GM19463 (cell line): ENCODE measurements at regions not wholly inside any gene's neighbourhood (a gene's known extent, or its start where the extent isn't known, plus 50 kb on each side); places are given as distances from the start of the nearest gene placed in this dataset.

Source experiments
- ATAC-seq: cut with Tn5 transposase; IDR thresholded peaks from one replicate; pipeline ENCODE4 v1.9.1; 2021; ENCODE audit warnings: mild to moderate bottlenecking, moderate library complexity; ENCODE audit not compliant: unreplicated experiment

DNA sequence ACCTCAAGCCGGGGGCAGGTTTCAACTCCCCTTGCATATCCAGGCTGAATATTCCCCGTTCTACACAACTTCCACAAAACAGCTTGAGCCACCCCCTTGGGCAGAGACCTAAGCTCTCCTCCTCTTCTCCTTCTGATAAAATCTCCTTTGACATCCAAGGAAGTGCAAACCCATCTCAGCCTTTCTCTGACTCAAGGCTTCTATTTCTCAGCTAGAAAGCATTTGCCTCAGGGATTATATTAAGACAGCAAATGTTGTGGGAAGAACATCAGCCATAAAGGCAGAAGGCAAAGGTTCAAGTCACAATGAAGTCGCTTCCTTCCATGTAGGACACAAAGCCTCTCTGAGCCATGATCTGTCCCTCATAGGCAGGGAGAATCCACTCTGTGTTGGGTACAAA, 386.6 kb upstream of the ARID1B start:
- no peak for ATAC-seq

DNA sequence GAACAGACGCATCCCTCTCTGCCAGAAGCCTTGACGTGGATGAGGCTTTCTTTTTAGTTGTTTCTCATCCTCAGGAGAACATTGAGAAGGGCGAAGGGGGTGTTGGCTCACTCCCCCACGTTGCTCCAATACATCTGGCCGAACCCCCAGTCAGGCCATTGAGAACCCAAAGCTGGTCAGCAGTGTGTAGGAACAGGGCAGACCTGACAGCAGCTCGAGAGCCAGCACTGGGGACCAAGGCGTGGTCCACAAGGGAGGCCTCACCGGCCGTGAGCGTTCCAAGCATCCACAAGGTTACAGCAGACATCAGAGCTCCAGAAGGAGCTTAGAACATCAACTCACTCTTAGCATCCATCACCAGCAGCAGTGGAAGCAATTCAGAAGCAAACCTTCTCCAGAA, 387.9 kb upstream of the ARID1B start:
- no peak for ATAC-seq

DNA sequence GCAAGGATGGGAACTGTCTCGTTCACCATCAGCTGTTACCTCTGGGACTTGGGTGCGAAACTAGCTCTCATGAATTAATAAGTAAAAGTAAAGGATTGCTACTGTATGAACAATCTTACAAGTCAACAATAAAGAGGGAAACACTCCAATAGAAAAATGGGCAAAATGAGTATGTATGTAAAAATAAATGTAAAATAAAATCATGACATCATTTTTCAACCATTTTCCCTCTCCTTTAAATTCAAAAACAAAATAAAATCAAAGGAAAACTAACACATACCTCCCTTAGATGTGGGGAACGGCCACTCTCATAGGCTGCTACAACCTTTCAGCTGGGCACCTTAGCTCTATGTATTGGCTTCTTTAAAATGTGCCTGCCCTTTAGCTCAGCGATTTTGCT, 389.7 kb upstream of the ARID1B start:
- no peak for ATAC-seq

DNA sequence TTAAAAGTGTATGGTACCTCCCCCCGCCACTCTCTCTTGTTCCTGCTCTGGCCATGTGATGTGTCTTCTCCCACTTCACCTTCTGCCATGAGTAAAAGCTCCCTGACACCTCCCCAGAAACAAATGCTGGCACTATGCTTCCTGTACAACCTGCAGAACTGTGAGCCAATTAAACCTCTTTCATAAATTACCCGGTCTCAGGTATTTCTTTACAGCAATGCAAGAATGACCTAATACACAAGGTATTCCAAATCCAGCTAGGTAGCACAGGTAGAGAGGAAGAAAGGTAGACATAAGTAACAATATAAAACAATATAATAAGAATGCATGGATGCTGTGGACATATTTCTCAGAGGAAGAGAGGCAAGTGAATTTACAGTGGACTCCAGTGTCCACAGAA, 394.1 kb upstream of the ARID1B start:
- no peak for ATAC-seq

DNA sequence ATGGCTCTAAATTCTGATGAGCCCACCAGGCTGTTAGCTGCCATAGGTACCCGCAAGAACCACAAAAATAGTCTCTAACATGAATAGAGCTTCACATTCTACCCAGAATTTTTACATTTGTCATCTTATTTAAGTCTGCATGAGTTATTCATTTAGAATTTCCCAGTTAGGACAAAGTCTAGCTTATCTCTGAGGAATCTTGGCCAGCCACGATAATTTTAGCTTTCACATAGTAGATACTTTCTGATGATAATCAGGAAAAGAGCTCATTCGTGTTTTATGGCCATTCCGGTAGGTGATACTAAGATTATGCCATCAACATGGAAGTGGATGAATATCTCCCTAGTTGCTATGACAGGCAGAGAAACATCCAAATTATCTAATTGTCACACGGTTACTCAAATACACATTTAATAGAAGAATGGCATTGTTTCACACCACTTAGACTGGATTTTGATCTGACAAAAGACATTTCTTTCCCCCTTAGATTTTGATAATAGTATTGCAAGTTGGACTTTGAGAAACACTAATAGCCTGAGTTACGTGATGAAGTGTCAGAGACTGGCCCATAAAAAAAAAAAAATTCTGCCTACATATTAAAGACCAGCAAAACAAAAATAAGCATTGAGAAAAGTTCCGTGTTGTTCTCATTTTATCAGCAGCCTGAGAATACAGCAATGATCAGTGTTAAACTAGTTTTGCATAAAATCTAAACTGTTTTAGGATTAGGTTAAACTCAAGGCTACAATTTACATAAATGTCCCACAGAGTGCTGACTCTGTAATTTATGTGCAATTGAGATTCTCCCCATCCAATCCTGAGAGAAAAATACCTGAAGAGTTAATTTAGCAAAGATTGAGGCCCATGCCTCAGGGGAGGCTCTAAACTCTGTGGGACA, 397.5 kb upstream of the ARID1B start:
- ATAC-seq: no peak

DNA sequence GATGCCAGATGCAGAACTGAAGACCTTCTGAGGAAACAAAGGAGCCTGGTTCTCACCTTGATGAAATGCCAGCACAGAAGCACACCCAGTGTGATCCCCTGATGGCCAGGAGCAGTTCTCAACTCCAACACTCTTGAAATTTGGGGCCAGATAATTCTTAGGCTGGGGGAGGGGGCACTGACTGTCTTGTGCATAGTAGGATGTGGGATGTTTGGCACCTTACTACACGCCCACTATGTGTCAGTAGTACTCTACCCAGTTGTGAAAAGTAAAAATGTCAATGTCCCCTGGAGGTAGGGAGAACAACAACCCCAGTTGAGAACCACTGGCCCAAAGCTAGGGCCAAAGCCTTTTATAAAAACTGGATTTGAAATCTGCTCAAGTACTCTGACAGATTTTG, 398.3 kb upstream of the ARID1B start:
- ATAC-seq: no peak

DNA sequence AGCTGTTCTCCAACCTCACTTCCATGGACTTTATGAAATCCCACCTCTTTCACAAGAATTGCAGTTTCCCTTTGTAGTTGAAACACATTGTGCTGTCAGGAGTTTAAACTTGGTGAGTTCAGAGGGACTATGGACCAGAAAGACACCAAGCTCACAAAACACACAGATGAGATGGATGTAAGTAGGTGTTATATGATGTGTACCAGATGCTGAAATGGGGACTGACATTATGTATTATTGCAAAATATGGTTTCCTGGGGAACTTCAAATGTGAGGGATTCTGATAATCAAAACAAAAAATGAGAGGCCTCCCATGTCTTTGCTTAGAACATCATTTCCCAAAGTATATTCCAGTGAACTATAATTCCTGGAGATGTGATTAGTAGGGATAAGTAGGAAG, 401.1 kb upstream of the ARID1B start:
- ATAC-seq: no peak

DNA sequence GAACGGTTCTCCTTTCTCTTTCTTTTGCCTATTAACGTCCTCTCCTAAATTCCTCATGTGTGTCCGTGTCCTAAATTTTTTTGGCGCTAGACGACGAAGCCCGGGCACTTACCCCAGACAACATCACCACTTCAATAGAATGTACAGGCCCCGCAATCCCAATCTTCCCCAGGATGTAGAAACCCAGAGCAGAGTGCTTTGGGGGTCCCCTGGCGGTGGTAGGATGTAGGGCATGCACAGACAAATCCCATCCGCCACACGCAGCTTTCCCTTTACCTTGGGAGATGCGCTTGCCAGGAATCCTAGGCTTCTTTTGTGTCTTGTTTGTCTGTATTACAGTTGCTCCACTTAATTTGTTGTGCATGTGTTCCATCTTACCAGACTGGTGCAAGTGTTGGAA, 417.3 kb upstream of the ARID1B start:
- ATAC-seq: no peak

DNA sequence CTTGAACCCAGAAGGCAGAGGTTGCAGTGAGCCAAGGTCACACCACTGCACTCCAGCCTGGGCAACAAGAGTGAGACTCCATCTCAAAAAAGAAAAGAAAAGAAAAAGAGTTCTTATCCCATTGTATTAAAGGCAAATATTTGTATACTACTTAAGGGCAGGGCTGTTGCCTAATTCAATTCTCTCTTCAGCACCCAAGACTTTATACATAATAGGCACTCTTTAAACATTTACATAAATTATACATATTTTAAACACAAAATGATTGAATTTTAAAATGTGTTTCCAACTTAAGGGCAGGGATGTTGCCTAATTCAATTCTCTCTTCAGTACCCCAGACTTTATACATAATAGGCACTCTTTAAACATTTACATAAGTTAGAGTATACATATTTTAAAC, 424.3 kb upstream of the ARID1B start:
- ATAC-seq: no peak

DNA sequence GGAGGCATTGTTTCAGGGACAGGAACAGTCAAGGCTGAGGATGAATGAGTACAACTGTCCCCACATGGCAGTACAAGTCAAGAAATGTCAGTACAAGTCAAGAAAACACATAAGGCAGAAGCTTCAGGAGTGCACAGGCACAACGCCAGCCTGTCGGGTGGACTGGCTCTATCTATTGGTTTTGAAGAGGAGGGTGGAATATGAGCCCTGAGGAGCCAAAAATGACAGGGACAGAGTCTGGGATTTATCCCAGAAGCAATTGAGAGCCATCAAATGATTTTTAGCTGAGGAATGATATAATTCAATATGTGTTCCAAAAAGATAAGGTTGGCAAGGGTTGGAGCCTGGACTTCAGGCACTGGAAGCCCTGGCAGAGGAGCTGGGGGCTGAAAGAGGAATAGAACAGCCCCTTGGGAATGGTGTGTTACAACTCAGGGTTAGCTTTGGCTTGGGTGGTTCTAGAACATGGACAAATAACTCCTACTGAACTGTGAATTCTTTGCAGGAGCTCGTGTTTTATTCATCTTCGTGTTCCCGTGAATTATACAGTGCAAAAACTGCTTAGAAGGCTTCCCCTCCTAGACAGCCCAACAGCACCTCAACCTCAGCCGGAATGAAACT, 425.7 kb upstream of the ARID1B start:
- ATAC-seq: no peak

DNA sequence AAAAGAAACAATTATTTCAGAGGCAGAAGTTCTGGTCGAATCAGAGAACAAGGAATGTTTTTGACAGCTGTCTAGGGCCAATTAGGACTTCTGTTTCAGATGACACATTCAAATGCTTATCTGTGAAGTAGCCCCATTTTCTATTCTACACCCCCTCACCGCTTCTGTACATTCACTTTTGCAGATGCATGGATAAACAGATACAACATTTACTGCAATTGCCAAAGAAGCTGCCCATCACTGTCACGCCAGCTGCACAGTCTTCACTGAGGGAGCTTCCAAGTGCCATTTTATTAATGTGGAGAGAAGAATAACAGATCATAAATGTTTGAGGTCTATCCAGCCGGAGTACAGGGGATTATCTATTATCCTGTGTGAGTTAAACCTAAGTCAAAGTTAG, 426.8 kb upstream of the ARID1B start:
- no peak for ATAC-seq

DNA sequence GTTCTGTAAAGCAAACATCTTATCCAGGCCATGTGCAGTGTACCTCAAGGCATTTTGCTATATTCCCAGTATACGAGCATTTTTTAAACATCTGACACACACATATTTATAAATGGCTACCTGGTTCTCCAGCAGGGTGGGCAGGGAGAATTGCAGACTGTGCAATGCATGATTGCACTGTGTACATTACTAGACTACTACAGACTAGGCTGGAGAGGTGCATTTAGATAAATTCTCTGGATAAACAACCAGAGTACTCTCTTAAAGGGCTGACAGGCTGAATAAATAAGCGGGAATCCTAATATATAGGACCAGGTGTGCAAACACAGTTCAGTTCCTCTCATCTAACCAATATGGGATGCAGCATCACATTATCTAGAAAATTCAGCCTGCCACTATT, 428.3 kb upstream of the ARID1B start:
- ATAC-seq: no peak

DNA sequence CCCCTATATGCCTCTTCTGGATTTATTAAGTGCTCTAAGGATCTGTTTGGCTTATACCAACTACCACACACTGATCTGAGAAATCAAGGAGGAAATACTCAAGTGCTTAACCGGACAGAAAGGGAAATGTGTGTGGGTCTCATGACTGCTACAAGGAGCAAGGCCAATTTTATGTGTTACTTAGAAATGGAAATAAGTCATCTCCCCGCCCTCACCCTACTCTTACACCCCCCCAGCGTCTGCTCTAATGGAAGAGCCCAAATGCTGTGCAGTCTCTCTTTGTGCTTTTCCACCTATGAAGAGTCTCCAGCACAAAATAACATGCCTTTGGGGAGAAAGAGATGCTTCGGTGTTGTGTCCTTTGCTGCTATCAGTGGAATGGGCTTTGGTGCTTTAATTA, 428.8 kb upstream of the ARID1B start:
- ATAC-seq: no peak

DNA sequence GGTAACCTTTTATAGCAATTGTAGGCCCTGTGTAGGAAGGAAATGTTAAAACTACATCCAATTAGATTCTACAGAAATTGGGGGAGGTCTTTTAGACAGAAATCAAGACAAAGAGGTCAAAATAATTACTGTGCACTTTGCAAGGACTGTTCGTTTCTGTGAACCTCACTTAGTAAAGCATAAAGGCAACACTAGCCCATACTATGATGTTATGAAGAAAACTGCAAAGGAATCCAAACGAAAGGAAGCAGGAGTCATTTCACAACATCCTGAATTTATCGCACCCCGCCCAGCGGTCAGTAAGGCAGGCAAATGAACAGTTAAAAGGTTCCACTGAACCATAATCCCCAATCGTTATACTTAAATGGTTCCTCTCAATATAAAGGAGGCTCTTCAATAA, 429.5 kb upstream of the ARID1B start:
- no peak for ATAC-seq

DNA sequence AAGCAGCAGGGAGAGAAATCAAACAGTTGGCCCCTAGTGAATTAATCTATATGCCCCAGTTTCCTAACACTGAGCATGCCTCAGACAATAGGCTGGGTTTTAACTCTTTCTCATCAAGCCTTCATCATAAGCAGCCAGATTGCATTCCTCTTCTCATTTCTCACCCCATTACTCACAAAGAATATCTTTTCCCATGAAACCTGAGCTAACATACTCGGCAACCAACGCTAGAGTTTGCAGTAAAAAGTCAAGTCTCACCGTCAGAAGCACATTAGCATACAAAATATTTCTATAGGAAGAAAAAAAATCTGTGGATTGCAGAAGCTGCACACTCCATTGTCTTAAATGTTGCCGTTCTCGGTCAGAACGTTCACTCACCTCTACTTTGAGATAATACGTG, 429.9 kb upstream of the ARID1B start:
- no peak for ATAC-seq

DNA sequence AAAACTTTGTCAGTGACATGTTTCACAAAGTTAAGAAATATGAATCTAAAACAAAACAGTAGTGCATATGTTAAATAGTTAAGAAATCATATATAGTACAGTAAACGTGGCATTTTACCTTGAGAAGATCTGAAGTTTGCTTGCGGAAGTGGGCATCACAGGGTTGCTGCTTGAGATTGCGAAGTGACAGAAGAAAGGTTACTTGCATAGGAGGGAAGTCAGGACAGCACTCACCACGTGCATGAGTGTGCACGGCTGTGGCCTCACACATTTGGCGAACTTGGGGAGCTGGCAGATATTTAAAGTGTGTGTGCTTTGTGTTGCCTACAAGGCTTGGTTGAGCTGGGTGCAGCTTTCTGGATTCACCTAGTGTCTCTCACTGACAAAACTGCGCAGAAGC, 431.5 kb upstream of the ARID1B start:
- no peak for ATAC-seq

DNA sequence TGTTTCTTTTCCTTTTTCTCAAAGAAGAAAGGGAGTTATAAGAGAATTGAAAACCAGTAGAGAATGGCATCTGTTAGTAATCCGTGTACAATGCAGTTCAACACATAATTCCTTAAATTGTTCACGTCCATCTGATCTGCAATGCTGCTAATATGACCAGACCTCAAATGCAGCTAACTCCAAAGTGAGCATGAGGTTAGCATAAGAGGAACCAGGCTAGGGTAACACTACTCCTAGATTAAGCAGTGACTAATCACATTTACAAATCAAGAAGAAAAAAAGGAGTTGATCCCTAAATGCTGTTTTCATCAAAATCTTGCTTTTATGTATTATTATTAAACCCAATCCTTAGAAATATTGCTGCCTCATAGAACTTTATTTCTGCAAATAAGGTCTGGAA, 432.7 kb upstream of the ARID1B start:
- no peak for ATAC-seq

DNA sequence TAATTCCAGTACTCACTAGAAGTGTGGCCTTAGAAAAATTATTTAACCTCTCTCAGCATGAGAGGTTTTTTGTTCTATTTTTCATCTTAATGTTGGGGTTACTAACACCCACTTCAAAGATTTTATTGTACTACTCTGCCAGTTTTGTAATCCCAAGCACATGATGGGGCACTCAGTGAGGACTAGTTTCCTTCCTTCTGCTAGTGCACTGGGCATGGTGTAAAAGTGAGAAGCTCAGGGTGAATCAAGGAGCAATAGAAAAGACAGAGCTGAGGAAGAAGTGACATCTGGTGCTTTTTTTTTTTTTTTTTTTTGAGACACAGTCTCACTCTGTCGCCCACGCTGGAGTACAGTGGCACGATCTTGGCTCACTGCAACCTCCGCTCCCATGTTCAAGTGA, 439.4 kb upstream of the ARID1B start:
- ATAC-seq: no peak

DNA sequence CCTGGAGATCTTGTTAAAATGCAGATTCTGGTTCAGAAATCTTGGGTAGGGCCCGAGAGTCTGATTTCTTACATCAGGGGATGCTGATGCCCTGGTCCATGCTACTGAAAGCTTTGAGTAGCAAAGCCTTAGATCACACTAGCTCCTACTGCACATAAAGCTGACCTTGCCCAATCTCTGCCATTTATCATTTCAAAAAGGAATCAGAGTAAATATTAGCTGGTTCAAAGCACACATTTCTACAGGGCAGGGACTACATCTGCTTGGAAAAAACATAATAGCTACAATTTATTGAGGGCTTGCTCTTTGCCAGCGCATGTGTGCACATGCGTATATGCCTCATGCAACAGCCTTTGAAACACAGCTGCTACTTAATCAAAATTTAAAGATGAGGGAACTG, 440.4 kb upstream of the ARID1B start:
- ATAC-seq: no peak

DNA sequence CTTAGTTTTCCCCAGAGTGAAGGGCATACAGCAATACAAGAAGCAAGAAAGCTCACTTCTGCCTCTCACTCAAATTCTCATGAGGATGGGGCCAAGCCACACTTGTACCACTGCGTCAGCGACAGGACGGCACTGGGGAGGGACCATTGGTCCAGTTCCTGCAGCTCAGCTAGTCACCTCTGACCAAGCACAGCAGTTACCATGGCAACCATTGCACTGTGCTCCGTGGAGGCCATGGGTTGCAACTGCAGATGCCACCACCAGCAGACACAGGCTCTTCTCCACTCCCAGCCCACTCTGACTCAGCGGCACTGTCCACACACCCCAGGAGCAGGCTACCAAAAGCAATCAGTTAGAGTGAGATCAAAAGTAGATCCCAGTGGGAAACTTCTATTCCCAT, 441.1 kb upstream of the ARID1B start:
- ATAC-seq: no peak

DNA sequence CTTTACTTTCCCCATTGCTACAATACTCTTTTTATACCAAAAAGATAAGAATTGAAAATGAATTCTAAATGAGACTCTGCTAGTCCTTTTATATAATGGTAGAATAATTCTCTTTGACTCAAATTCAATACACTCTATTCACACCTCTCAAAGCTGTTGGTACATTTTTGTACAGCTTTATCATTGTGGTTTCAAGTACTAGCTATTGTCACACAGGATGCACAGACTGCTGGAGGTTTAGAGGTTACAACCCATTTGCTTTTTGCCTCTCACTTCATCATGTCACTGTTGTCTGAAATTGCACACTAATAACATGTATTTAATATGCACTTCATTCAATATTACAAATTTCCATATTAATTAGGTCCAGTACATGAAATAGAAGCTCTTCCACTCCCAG, 442.2 kb upstream of the ARID1B start:
- ATAC-seq: no peak

DNA sequence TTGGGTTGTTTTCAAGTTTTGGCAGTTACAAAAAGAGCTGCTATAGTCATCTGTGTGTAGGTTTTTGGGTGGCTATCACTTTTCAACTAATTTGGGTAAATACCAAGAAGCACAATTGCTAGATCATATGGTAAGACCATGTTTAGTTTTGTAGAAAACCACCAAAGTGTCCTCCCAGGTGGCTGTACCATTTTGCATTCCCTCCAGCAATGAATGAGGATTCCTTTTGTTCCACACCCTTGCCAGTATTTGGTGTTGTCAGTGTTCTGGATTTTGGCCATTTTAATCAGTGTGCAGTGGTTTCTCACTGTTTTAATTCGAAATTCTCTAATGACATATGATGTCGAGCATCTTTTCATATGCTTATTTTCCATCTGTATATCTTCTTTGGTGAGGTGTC, 457.5 kb upstream of the ARID1B start:
- no peak for ATAC-seq
